OCI-LY3 (cell line): ENCODE measurements at regions not wholly inside any gene's neighbourhood (a gene's known extent, or its start where the extent isn't known, plus 50 kb on each side); places are given as distances from the start of the nearest gene placed in this dataset.

Experiments
- CTCF ChIP-seq: fragments of 200-600, 300-600 bp; sonication (generic); IDR thresholded peaks from 2 replicates; pipeline ENCODE4 v1.5.1; 2014; ENCODE audit warnings: antibody characterized with exemption, low read length, low read depth
- EZH2phosphoT487 ChIP-seq: fragments of 200-600 bp; shearing (Covaris generic); IDR thresholded peaks from 2 replicates; pipeline ENCODE4 v1.6.1; 2018; ENCODE audit warnings: antibody characterized with exemption, mixed run types, low read depth

GRCh38 chr5:74927336-74927735 lies 61.1 kb upstream of the FAM169A start:
- TF ChIP-seq CTCF (no peak), EZH2phosphoT487 (no peak)
